Choroid plexus epithelial cell (primary cell): ENCODE measurements at regions not wholly inside any gene's neighbourhood (a gene's known extent, or its start where the extent isn't known, plus 50 kb on each side); places are given as distances from the start of the nearest gene placed in this dataset.

Experiments used
- DNase-seq: peaks from one replicate; pipeline ENCODE4 v3.0.0-alpha.2; 2010; ENCODE audit warnings: low read depth
- H3K4me3 ChIP-seq: 2 replicates; pipeline ENCODE4 v1.5.1; 2011; ENCODE audit warnings: low read depth, mild to moderate bottlenecking, control low read depth, low read length, moderate library complexity
- CTCF ChIP-seq: conservative IDR thresholded peaks from 2 replicates; pipeline ENCODE4 v1.5.1; 2011; ENCODE audit warnings: low read depth, mild to moderate bottlenecking, control low read depth, inconsistent platforms, low read length, moderate library complexity

GRCh38 chr1:234868296-234869147, 258.5 kb upstream of the IRF2BP2 start:
- TF ChIP-seq CTCF = no peak
- no peak overlapping the region for H3K4me3 ChIP-seq
- DNase-seq = no peak

- no peak for TF ChIP-seq CTCF
- DNase-seq = peak; percentile 91
- no peak overlapping the region for H3K4me3 ChIP-seq
Observed at GRCh38 chr1:234866007-234866866, 256.3 kb upstream of the IRF2BP2 start.

GRCh38 chr1:234865171-234866006, 255.4 kb upstream of the IRF2BP2 start:
- DNase-seq = no peak
- no peak for TF ChIP-seq CTCF
- no peak overlapping the region for H3K4me3 ChIP-seq

- no peak for TF ChIP-seq CTCF
- H3K4me3 ChIP-seq = no peak overlapping the region
- no peak for DNase-seq
Observed at GRCh38 chr1:234864116-234864515, 254.1 kb upstream of the IRF2BP2 start.

GRCh38 chr1:234863551-234863971, 253.6 kb upstream of the IRF2BP2 start:
- peak; percentile 53 for DNase-seq
- TF ChIP-seq CTCF = no peak
- H3K4me3 ChIP-seq = no peak overlapping the region

- no peak for TF ChIP-seq CTCF
- DNase-seq = peak; percentile 63
- no peak overlapping the region for H3K4me3 ChIP-seq
Observed at GRCh38 chr1:234862944-234863515, 253.1 kb upstream of the IRF2BP2 start.
